ENCODE measurements at regions not wholly inside any gene's neighbourhood (a gene's known extent, or its start where the extent isn't known, plus 50 kb on each side); places are given as distances from the start of the nearest gene placed in this dataset.

GRCh38 chr1:4213366-4213973 lies 313.4 kb upstream of the C1orf174 start:
- no peak for DNase-seq (ENCODE audit: low read depth)
- TF ChIP-seq CTCF (IDR thresholded peaks at IDR 0.05; ENCODE audit: insufficient read depth, low read depth, low read length, missing control alignments), result no peak
- H3K4me3 ChIP-seq (ENCODE audit: low read length), result no peak overlapping the region

- no peak for DNase-seq (ENCODE audit: low read depth)
- H3K4me3 ChIP-seq (ENCODE audit: low read length), result no peak overlapping the region
- TF ChIP-seq CTCF (IDR thresholded peaks at IDR 0.05; ENCODE audit: insufficient read depth, low read depth, low read length, missing control alignments), result no peak
These were observed 314.8 kb upstream of the C1orf174 start for GRCh38 chr1:4214826-4215225.

GRCh38 chr1:4215391-4215790 lies 315.3 kb upstream of the C1orf174 start:
- no peak for DNase-seq (ENCODE audit: low read depth)
- H3K4me3 ChIP-seq (ENCODE audit: low read length), result no peak overlapping the region
- TF ChIP-seq CTCF (IDR thresholded peaks at IDR 0.05; ENCODE audit: insufficient read depth, low read depth, low read length, missing control alignments), result no peak

GRCh38 chr1:4216231-4216630 lies 316.2 kb upstream of the C1orf174 start:
- TF ChIP-seq CTCF (IDR thresholded peaks at IDR 0.05; ENCODE audit: insufficient read depth, low read depth, low read length, missing control alignments), result no peak
- no peak overlapping the region for H3K4me3 ChIP-seq (ENCODE audit: low read length)
- no peak for DNase-seq (ENCODE audit: low read depth)

- TF ChIP-seq CTCF (IDR thresholded peaks at IDR 0.05; ENCODE audit: insufficient read depth, low read depth, low read length, missing control alignments), result no peak
- H3K4me3 ChIP-seq (ENCODE audit: low read length), result no peak overlapping the region
- DNase-seq (ENCODE audit: low read depth), result no peak
These were observed 318.5 kb upstream of the C1orf174 start for GRCh38 chr1:4218619-4219018.

GRCh38 chr1:4219111-4219510 lies 319.0 kb upstream of the C1orf174 start:
- H3K4me3 ChIP-seq (ENCODE audit: low read length), result no peak overlapping the region
- DNase-seq (ENCODE audit: low read depth), result no peak
- TF ChIP-seq CTCF (IDR thresholded peaks at IDR 0.05; ENCODE audit: insufficient read depth, low read depth, low read length, missing control alignments), result no peak

GRCh38 chr1:4219826-4220225 lies 319.8 kb upstream of the C1orf174 start:
- no peak overlapping the region for H3K4me3 ChIP-seq (ENCODE audit: low read length)
- TF ChIP-seq CTCF (IDR thresholded peaks at IDR 0.05; ENCODE audit: insufficient read depth, low read depth, low read length, missing control alignments), result no peak
- DNase-seq (ENCODE audit: low read depth), result no peak

Measured in epithelial cell of esophagus (primary cell).